T-helper 2 cell treated with Interferon-gamma antibody and Interleukin-4, amounts not matched to agents 5 μg/mL and 100 μg/mL, for 36 hours (primary cell): ENCODE measurements at regions not wholly inside any gene's neighbourhood (a gene's known extent, or its start where the extent isn't known, plus 50 kb on each side); places are given as distances from the start of the nearest gene placed in this dataset.
"Not testable (repeated sequence)": the region's sequence is repeated elsewhere in the genome, so short reads cannot be mapped to it uniquely, and the experiment has no call there.

Experiments
- DNase-seq: peaks from one replicate; pipeline ENCODE4 v3.0.0; 2021; ENCODE audit warnings: low spot score
- H3K27ac Mint-ChIP-seq: one replicate; pipeline ENCODE4 v1.8.0; 2021; ENCODE audit warnings: mild to moderate bottlenecking, mixed read lengths
- H3K27me3 Mint-ChIP-seq: one replicate; pipeline ENCODE4 v1.8.0; 2021; ENCODE audit warnings: low read depth, mixed read lengths
- H3K36me3 Mint-ChIP-seq: one replicate; pipeline ENCODE4 v1.8.0; 2021; ENCODE audit warnings: low read depth, mixed read lengths
- H3K4me1 Mint-ChIP-seq: one replicate; pipeline ENCODE4 v1.8.0; 2021; ENCODE audit warnings: low read depth, mixed read lengths
- H3K4me3 Mint-ChIP-seq: one replicate; pipeline ENCODE4 v1.8.0; 2022; ENCODE audit warnings: mild to moderate bottlenecking, moderate library complexity, mixed read lengths
- H3K9me3 Mint-ChIP-seq: one replicate; pipeline ENCODE4 v1.8.0; 2021; ENCODE audit warnings: mixed read lengths

DNA sequence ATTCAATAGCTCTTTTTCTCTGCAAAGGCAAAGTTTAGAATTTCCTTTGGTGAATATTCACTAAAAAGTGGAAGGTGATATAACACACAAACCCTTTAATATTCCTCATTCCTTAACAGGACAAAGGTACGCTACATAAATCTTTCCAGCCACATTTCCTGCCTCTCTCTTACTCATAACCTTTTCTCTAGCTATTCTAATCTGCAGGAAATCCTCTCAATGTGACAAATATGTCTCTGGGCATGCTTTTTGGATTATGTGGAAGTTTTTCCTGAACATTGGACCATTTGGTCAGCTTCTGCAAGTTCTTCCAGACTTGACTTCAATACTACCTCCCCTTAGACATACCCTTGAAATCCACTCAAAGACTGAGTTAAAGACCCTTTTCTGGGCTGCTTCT is 186.3 kb upstream of the TUSC1 start:
- H3K27ac Mint-ChIP-seq, result no peak overlapping the region
- peaks cover 45% of the 10 kb centered on the region for H3K9me3 Mint-ChIP-seq
- H3K4me3 Mint-ChIP-seq, result no peak overlapping the region
- H3K27me3 Mint-ChIP-seq, result no peaks in the 10 kb centered on the region
- no peaks in the 10 kb centered on the region for H3K36me3 Mint-ChIP-seq
- no peak for DNase-seq
- no peaks in the 10 kb centered on the region for H3K4me1 Mint-ChIP-seq

DNA sequence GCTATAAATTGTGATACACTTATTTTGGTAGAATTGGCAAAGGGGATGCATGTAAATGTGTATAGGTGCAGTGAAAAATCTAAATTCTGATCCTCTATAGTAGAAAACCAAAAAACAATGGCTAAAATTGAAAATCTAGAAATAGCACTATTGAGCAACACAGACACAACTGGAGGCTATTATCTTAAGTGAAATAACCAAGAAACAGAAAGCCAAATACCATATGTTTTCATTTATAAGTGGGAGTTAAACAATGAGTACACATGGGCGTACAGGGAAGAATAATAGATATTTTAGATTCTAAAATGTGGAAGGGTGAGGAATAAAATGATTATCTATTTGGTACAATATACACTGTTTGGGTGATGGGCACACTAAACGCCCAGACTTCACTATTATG is 183.2 kb upstream of the TUSC1 start:
- no peaks in the 10 kb centered on the region for H3K27me3 Mint-ChIP-seq

DNA sequence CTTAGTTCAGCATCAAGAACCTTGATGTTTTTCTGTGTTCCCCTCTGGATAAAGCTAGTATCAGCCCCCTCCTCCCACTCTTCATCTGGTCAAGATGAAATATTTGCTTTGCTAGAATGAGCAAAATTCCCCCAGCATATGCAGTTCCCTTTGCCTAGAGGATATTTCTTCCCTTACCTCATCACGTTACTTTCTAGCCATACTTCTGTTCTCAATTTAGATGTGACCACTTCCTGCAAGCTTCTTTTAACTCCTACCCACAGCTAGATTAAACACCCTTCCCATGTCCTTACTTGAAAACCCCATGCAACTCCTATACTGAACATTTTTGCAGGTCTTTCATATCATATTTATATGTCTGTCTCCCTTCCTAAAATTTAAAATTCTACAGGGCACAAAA is 178.9 kb upstream of the TUSC1 start:
- H3K9me3 Mint-ChIP-seq, result peaks cover 48% of the 10 kb centered on the region
- no peak overlapping the region for H3K4me3 Mint-ChIP-seq
- no peaks in the 10 kb centered on the region for H3K36me3 Mint-ChIP-seq

More for the DNA sequence above, 183.2 kb upstream of the TUSC1 start:
- no peaks in the 10 kb centered on the region for H3K4me1 Mint-ChIP-seq
- peaks cover 43% of the 10 kb centered on the region for H3K9me3 Mint-ChIP-seq
- H3K36me3 Mint-ChIP-seq, result no peaks in the 10 kb centered on the region
- no peak overlapping the region for H3K27ac Mint-ChIP-seq
- no peak overlapping the region for H3K4me3 Mint-ChIP-seq
- no peak for DNase-seq

DNA sequence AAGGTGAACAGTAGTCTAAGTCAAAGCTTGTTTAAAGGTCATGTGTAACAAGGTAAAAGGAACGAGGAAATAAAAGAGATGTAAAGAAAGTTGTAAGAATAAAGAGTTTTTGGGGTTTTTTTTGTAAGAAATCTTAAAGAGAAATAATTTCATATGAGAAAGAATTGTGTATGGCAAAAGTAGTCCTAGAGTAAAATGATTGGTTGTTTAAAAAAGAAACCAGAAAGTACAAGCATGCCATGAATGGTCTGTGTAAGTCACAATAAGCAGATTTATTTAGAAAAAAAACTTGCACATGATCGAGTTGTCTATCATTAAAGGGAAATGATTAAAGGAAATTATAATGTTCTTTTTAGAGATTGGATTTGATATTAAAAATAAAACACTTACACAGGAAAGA is 172.6 kb upstream of the TUSC1 start:
- no peak for DNase-seq
- peaks cover 39% of the 10 kb centered on the region for H3K9me3 Mint-ChIP-seq

More for the DNA sequence above, 178.9 kb upstream of the TUSC1 start:
- DNase-seq, result no peak
- Mint-ChIP-seq H3K27ac (no peak overlapping the region), H3K4me1 (no peaks in the 10 kb centered on the region), H3K27me3 (no peaks in the 10 kb centered on the region)

DNA sequence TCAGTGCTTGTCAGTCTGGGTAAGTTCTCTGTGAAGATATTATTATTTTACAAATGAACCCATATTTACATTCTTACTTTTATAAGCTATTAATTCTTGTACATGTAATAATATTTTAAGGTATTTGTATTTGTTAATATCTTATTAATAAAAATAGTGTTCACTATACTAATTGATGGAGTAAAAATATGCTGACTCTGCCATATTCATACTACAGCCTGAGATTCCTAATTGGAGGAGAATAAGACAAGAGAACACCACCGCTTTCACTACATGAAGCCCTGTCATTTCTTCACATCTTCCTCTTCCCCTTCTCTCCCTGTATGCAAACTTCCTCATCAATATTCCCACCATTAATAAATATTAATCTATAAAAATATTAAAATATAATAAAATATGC is 167.6 kb upstream of the TUSC1 start:
- no peaks in the 10 kb centered on the region for H3K27me3 Mint-ChIP-seq
- no peak overlapping the region for H3K27ac Mint-ChIP-seq
- peaks cover 33% of the 10 kb centered on the region for H3K9me3 Mint-ChIP-seq
- H3K36me3 Mint-ChIP-seq, result no peaks in the 10 kb centered on the region
- H3K4me3 Mint-ChIP-seq, result no peak overlapping the region
- no peak for DNase-seq
- H3K4me1 Mint-ChIP-seq, result no peaks in the 10 kb centered on the region

More for the DNA sequence above, 172.6 kb upstream of the TUSC1 start:
- no peaks in the 10 kb centered on the region for H3K4me1 Mint-ChIP-seq
- H3K36me3 Mint-ChIP-seq, result no peaks in the 10 kb centered on the region
- no peaks in the 10 kb centered on the region for H3K27me3 Mint-ChIP-seq
- no peak overlapping the region for H3K27ac Mint-ChIP-seq
- H3K4me3 Mint-ChIP-seq, result no peak overlapping the region

GRCh38 chr9:25830381-25830780 is 152.1 kb upstream of the TUSC1 start:
- no peak for DNase-seq
- H3K4me1 Mint-ChIP-seq, result no peaks in the 10 kb centered on the region
- H3K27me3 Mint-ChIP-seq, result no peaks in the 10 kb centered on the region
- H3K36me3 Mint-ChIP-seq, result no peaks in the 10 kb centered on the region
- peaks cover 66% of the 10 kb centered on the region for H3K9me3 Mint-ChIP-seq
- no peak overlapping the region for H3K27ac Mint-ChIP-seq
- H3K4me3 Mint-ChIP-seq, result no peak overlapping the region

- no peaks in the 10 kb centered on the region for H3K4me1 Mint-ChIP-seq
- no peaks in the 10 kb centered on the region for H3K27me3 Mint-ChIP-seq
Measured at GRCh38 chr9:25827626-25828025, 149.4 kb upstream of the TUSC1 start.

DNA sequence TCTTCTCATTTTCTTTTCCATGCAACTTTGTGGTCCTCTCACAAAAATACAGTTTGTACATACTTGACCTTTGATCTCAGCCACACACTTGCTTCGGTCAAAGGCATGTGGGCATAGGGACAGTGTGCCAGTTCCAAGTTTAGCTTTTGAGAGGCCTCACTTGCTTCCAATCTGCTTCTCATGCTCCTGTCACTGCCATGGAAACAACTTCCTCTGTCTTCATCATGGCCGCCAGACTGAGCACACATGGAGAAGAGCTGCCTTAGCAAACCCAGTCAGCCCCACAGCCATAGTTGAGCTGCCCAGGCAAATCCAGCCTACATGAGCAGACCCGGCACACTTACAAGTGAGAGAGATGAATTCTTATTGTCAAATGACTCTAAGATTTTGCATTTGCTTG is 138.2 kb upstream of the TUSC1 start:
- H3K9me3 Mint-ChIP-seq, result peaks cover 45% of the 10 kb centered on the region
- H3K27ac Mint-ChIP-seq, result no peak overlapping the region
- no peaks in the 10 kb centered on the region for H3K4me1 Mint-ChIP-seq
- no peak for DNase-seq
- no peak overlapping the region for H3K4me3 Mint-ChIP-seq
- H3K27me3 Mint-ChIP-seq, result no peaks in the 10 kb centered on the region
- no peaks in the 10 kb centered on the region for H3K36me3 Mint-ChIP-seq

More at GRCh38 chr9:25827626-25828025, 149.4 kb upstream of the TUSC1 start:
- no peaks in the 10 kb centered on the region for H3K36me3 Mint-ChIP-seq
- no peak overlapping the region for H3K27ac Mint-ChIP-seq
- H3K9me3 Mint-ChIP-seq, result peaks cover 82% of the 10 kb centered on the region
- H3K4me3 Mint-ChIP-seq, result no peak overlapping the region
- DNase-seq, result no peak

- Mint-ChIP-seq H3K9me3 (peaks cover 42% of the 10 kb centered on the region), H3K27ac (no peak overlapping the region), H3K27me3 (no peaks in the 10 kb centered on the region), H3K4me3 (no peak overlapping the region), H3K36me3 (no peaks in the 10 kb centered on the region), H3K4me1 (no peaks in the 10 kb centered on the region)
- no peak for DNase-seq
Measured at GRCh38 chr9:25814023-25814422, 135.8 kb upstream of the TUSC1 start.

- no peak overlapping the region for H3K4me3 Mint-ChIP-seq
- H3K9me3 Mint-ChIP-seq, result peaks cover 45% of the 10 kb centered on the region
- no peak overlapping the region for H3K27ac Mint-ChIP-seq
- H3K36me3 Mint-ChIP-seq, result no peaks in the 10 kb centered on the region
- no peaks in the 10 kb centered on the region for H3K27me3 Mint-ChIP-seq
- no peak for DNase-seq
- no peaks in the 10 kb centered on the region for H3K4me1 Mint-ChIP-seq
Measured at GRCh38 chr9:25813478-25813877, 135.2 kb upstream of the TUSC1 start.

- no peaks in the 10 kb centered on the region for H3K4me1 Mint-ChIP-seq
- H3K9me3 Mint-ChIP-seq, result peaks cover 61% of the 10 kb centered on the region
- no peak overlapping the region for H3K27ac Mint-ChIP-seq
- DNase-seq, result no peak
- H3K36me3 Mint-ChIP-seq, result no peaks in the 10 kb centered on the region
- H3K27me3 Mint-ChIP-seq, result no peaks in the 10 kb centered on the region
- no peak overlapping the region for H3K4me3 Mint-ChIP-seq
Measured at GRCh38 chr9:25808554-25808953, 130.3 kb upstream of the TUSC1 start.

DNA sequence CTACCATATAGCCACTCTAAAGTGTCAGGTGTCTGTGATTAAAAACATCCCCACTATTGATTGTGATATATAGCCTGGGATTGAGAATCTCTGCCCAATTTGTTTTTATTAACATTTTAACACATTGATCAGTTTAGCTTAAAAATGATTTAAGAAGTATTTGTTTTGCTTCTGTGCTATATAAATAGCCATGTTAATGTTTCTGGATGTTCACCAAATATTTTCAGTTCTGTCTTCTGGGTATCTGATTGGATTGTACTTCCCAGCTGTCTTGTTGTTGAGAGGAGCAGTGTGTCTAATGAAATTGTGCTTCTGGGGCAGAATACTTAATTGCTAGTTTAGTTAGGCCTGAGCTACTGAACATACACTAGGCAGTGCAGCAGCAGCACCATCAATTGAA is 126.6 kb upstream of the TUSC1 start:
- H3K4me1 Mint-ChIP-seq, result no peaks in the 10 kb centered on the region
- no peak overlapping the region for H3K4me3 Mint-ChIP-seq
- no peak for DNase-seq
- peaks cover 56% of the 10 kb centered on the region for H3K9me3 Mint-ChIP-seq
- no peaks in the 10 kb centered on the region for H3K36me3 Mint-ChIP-seq
- no peak overlapping the region for H3K27ac Mint-ChIP-seq
- no peaks in the 10 kb centered on the region for H3K27me3 Mint-ChIP-seq

DNA sequence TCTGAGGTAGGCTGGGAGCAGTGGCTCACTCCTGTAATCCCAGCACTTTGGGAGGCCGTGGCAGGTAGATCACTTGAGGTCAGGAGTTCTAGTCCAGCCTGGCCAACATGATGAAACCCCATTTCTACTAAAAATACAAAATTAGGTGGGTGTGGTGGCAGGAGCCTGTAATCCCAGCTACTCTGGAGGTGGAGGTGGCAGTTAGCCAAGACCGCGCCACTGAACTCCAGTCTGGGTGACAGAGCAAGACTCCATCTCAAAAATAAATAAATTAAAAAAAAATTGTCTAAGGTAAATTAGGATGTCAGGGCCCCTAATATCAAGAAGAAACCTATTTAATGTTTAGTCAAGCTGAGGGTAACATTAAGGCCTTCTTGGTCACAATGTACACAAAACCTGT is 123.7 kb upstream of the TUSC1 start:
- not testable (repeated sequence) for H3K4me3 Mint-ChIP-seq, DNase-seq, H3K4me1 Mint-ChIP-seq, H3K27ac Mint-ChIP-seq, H3K27me3 Mint-ChIP-seq, H3K36me3 Mint-ChIP-seq
- H3K9me3 Mint-ChIP-seq, result peaks cover 50% of the 10 kb centered on the region

DNA sequence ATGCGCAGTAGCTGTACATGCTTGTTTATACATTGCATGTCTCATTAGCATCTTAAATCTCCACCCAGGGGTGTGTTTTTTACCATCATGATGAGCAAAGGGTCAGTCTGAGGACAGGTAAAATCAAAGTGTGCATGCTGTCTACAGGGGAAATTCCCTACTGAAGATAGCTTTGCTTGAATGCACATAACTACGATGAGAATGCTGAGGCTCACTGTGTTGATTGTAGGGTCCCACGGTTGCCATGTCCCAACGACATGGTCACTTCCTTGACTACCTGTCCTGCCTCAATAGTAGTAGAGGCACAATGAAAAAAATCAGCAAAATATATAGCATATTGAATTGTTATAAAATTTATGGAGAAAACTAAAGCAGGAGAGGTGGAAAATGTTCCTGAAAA is 95.6 kb upstream of the TUSC1 start:
- Mint-ChIP-seq H3K27me3 (no peaks in the 10 kb centered on the region), H3K27ac (no peak overlapping the region), H3K36me3 (no peaks in the 10 kb centered on the region), H3K4me1 (no peaks in the 10 kb centered on the region), H3K9me3 (peaks cover 25% of the 10 kb centered on the region), H3K4me3 (no peak overlapping the region)
- DNase-seq, result no peak

DNA sequence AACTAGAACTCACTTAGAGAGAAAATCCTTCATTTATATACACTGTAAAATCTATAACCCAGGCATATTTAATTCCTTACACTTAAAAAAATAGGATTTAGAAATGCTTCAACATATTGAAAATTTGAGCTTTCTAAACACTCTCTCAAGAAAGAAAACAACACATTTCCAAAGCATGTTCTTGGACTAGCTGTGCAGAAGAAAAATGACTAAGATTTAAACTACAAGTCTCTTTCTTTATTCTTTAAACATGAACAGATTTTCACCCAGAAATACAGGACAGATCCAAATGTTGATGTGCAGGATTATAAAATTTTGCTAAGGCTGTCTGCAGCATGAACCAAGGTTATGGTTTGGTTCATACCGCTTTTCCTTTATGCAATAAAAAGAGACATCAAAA is 77.7 kb upstream of the TUSC1 start:
- peaks cover 47% of the 10 kb centered on the region for H3K9me3 Mint-ChIP-seq

More for the DNA sequence above, 77.7 kb upstream of the TUSC1 start:
- Mint-ChIP-seq H3K4me3 (no peak overlapping the region), H3K4me1 (no peaks in the 10 kb centered on the region), H3K36me3 (no peaks in the 10 kb centered on the region), H3K27ac (no peak overlapping the region), H3K27me3 (no peaks in the 10 kb centered on the region)
- DNase-seq, result no peak
